Natural killer cell (primary cell): ENCODE measurements at regions not wholly inside any gene's neighbourhood (a gene's known extent, or its start where the extent isn't known, plus 50 kb on each side); places are given as distances from the start of the nearest gene placed in this dataset.

Source experiments
- ATAC-seq, 3 donors: fragments of 150-1000 bp in 2 of 3; fragments of 200-7000 bp in 1 of 3; cut with Tn5 transposase; 1 replicate in 1 of 3; 2 replicates in 2 of 3; pipeline ENCODE4 v1.10.0; 2021; ENCODE audit warnings: mild to moderate bottlenecking in 2 of 3, moderate library complexity in 2 of 3
- DNase-seq, 2 donors: peaks; one replicate each; pipeline versions ENCODE4 v3.0.0 to v3.0.0-alpha.2; 2013 to 2021; ENCODE audit warnings: mixed read lengths in 1 of 2
- H3K27ac ChIP-seq: one replicate; pipeline ENCODE4 v1.5.1; 2013; ENCODE audit warnings: mild to moderate bottlenecking, low read length
- H3K27me3 ChIP-seq: one replicate; pipeline ENCODE4 v1.6.1; 2013; ENCODE audit warnings: low read length; ENCODE audit not compliant: control insufficient read depth, insufficient read depth
- H3K36me3 ChIP-seq: one replicate; pipeline ENCODE4 v1.6.1; 2013; ENCODE audit warnings: low read length; ENCODE audit not compliant: control insufficient read depth, insufficient read depth
- H3K4me1 ChIP-seq: one replicate; pipeline ENCODE4 v1.6.1; 2013; ENCODE audit warnings: low read length; ENCODE audit not compliant: control insufficient read depth, insufficient read depth
- H3K4me3 ChIP-seq: one replicate; pipeline ENCODE4 v1.5.1; 2013; ENCODE audit warnings: low read length
- H3K9me3 ChIP-seq: one replicate; pipeline ENCODE4 v1.6.1; 2013; ENCODE audit warnings: low read length; ENCODE audit not compliant: control insufficient read depth, insufficient read depth
- H3K27ac Mint-ChIP-seq, 2 donors: one replicate each; pipeline ENCODE4 v1.8.0; 2022; ENCODE audit warnings: mild to moderate bottlenecking in 2 of 2, mixed read lengths in 2 of 2, moderate library complexity in 1 of 2
- H3K27me3 Mint-ChIP-seq, 2 donors: one replicate each; pipeline ENCODE4 v1.8.0; 2022; ENCODE audit warnings: low read depth in 2 of 2, mixed read lengths in 2 of 2
- H3K36me3 Mint-ChIP-seq: one replicate; pipeline ENCODE4 v1.8.0; 2022; ENCODE audit warnings: mixed read lengths
- H3K4me1 Mint-ChIP-seq, 2 donors: one replicate each; pipeline ENCODE4 v1.8.0; 2022; ENCODE audit warnings: mixed read lengths in 2 of 2
- H3K4me3 Mint-ChIP-seq: one replicate; pipeline ENCODE4 v1.8.0; 2022; ENCODE audit warnings: mild to moderate bottlenecking, moderate library complexity, mixed read lengths
- H3K9me3 Mint-ChIP-seq, 2 donors: one replicate each; pipeline ENCODE4 v1.8.0; 2022; ENCODE audit warnings: mixed read lengths in 2 of 2
- CTCF ChIP-seq: fragments of 200-600 bp; IDR thresholded peaks from one replicate; pipeline ENCODE4 v1.8.0; 2022; ENCODE audit warnings: antibody characterized with exemption
- WGBS: methylation state at CpG from one replicate; pipeline ENCODE4 v1.1.7; 2013; ENCODE audit warnings: missing lambda C conversion rate; ENCODE audit not compliant: insufficient coverage; 5-methylcytosine and 5-hydroxymethylcytosine counted together
- intact Hi-C: fragments of 100-400 bp; cut with micrococcal nuclease; formaldehyde crosslinking; loops from one replicate; pipeline ENCODE4 v1.14.2; 2022

GRCh38 chr1:113326976-113327375 is 63.3 kb upstream of the MAGI3 start:
- Mint-ChIP-seq H3K9me3 (no peaks in the 10 kb centered on the region), H3K36me3 (no peaks in the 10 kb centered on the region), H3K27ac (no peak overlapping the region), H3K4me1 (no peaks in the 10 kb centered on the region), H3K4me3 (no peak overlapping the region), H3K27me3 (peaks cover 5 to 8% of the 10 kb centered on the region in 2 donors)
- intact Hi-C loops = no loop called here
- 89% methylated on average over 2 of the region's 2 CpGs for WGBS
- no peak for TF ChIP-seq CTCF
- Histone ChIP-seq H3K27me3 (no peaks in the 10 kb centered on the region), H3K4me1 (no peaks in the 10 kb centered on the region), H3K9me3 (no peaks in the 10 kb centered on the region), H3K4me3 (no peak overlapping the region), H3K36me3 (no peaks in the 10 kb centered on the region), H3K27ac (no peak overlapping the region)
- DNase-seq (no peak), ATAC-seq (no peak)

- no peak for DNase-seq
- Mint-ChIP-seq H3K9me3 (no peaks in the 10 kb centered on the region), H3K27ac (no peak overlapping the region), H3K27me3 (peaks cover 13 to 26% of the 10 kb centered on the region in 2 donors), H3K36me3 (no peaks in the 10 kb centered on the region), H3K4me1 (no peaks in the 10 kb centered on the region), H3K4me3 (no peak overlapping the region)
- no peaks in the 10 kb centered on the region for H3K9me3 ChIP-seq
- no peak overlapping the region for H3K4me3 ChIP-seq
- TF ChIP-seq CTCF = no peak
- intact Hi-C loops = no loop called here
- H3K36me3 ChIP-seq = no peaks in the 10 kb centered on the region
- no peaks in the 10 kb centered on the region for H3K4me1 ChIP-seq
- H3K27me3 ChIP-seq = no peaks in the 10 kb centered on the region
- no peak overlapping the region for H3K27ac ChIP-seq
- no peak for ATAC-seq
- whole genome bisulfite sequencing = 88% methylated on average over 1 of the region's 2 CpGs
These were observed 57.3 kb upstream of the MAGI3 start for GRCh38 chr1:113333056-113333455.

GRCh38 chr1:113340038-113340437 is 50.3 kb upstream of the MAGI3 start:
- Histone ChIP-seq H3K9me3 (no peaks in the 10 kb centered on the region), H3K4me3 (no peak overlapping the region), H3K4me1 (no peaks in the 10 kb centered on the region), H3K27me3 (no peaks in the 10 kb centered on the region), H3K36me3 (no peaks in the 10 kb centered on the region), H3K27ac (no peak overlapping the region)
- H3K27ac Mint-ChIP-seq = no peak overlapping the region
- intact Hi-C loops = no loop called here
- H3K4me3 Mint-ChIP-seq = no peak overlapping the region
- ATAC-seq (no peak), DNase-seq (no peak)
- WGBS = 75% methylated on average over 1 of the region's 1 CpG
- H3K9me3 Mint-ChIP-seq = peaks cover 0 to 2% of the 10 kb centered on the region in 2 donors
- H3K4me1 Mint-ChIP-seq = no peaks in the 10 kb centered on the region
- no peaks in the 10 kb centered on the region for H3K36me3 Mint-ChIP-seq
- H3K27me3 Mint-ChIP-seq = peaks cover 20 to 31% of the 10 kb centered on the region in 2 donors
- no peak for TF ChIP-seq CTCF
